ENCODE measurements at regions not wholly inside any gene's neighbourhood (a gene's known extent, or its start where the extent isn't known, plus 50 kb on each side); places are given as distances from the start of the nearest gene placed in this dataset.

GRCh38 chr10:126795318-126795717 lies 109.9 kb upstream of the DOCK1 start:
- Histone ChIP-seq H3K4ac (ENCODE audit: low read depth, low read length) (no peak overlapping the region), H3K23ac (ENCODE audit: low read depth, low read length) (no peak overlapping the region), H3K4me1 (ENCODE audit: control insufficient read depth, insufficient read depth, low read length) (no peaks in the 10 kb centered on the region), H4K5ac (ENCODE audit: low read depth, low read length) (no peak overlapping the region), H2BK120ac (ENCODE audit: low read depth, low read length) (no peak overlapping the region), H2AK9ac (replicated peaks; ENCODE audit: low read depth, low read length, poor library complexity) (no peak overlapping the region), H3K56ac (ENCODE audit: extremely low read depth, insufficient read depth, low read length) (no peak overlapping the region), H3K4me3 (ENCODE audit: insufficient read depth, low read depth, low read length) (no peak overlapping the region), H3K36me3 (ENCODE audit: control insufficient read depth, insufficient read depth, low read length) (no peaks in the 10 kb centered on the region), H2BK15ac (ENCODE audit: low read depth, low read length) (no peak overlapping the region), H2AK5ac (ENCODE audit: low read depth, low read length) (no peak overlapping the region), H3K9me3 (ENCODE audit: control insufficient read depth, insufficient read depth, low read length) (no peaks in the 10 kb centered on the region), H3K27me3 (ENCODE audit: control insufficient read depth, insufficient read depth, low read length) (no peaks in the 10 kb centered on the region), H2BK5ac (ENCODE audit: low read depth, low read length, poor library complexity, severe bottlenecking) (no peak overlapping the region), H3K79me1 (ENCODE audit: low read depth in 1 of 2, low read length in 2 of 2) (no peaks in the 10 kb centered on the region), H2AFZ (replicated peaks; ENCODE audit: low read length, poor library complexity) (no peak overlapping the region), H4K91ac (ENCODE audit: insufficient read depth, low read depth, low read length) (no peak overlapping the region), H3K9ac (ENCODE audit: low read depth, low read length) (no peak overlapping the region), H3K14ac (replicated peaks; ENCODE audit: low read depth, low read length) (no peak overlapping the region), H3K9me1 (ENCODE audit: insufficient read depth, low read length) (no peaks in the 10 kb centered on the region), H4K8ac (ENCODE audit: low read depth in 2 of 2, low read length in 2 of 2) (no peak overlapping the region), H3K4me2 (ENCODE audit: low read depth, low read length) (no peak overlapping the region), H3K18ac (ENCODE audit: low read depth, low read length) (no peak overlapping the region), H4K20me1 (ENCODE audit: insufficient read depth, low read length) (no peaks in the 10 kb centered on the region), H3K27ac (ENCODE audit: insufficient read depth, low read length) (no peak overlapping the region), H2BK20ac (ENCODE audit: low read depth, low read length) (no peak overlapping the region)
- ATAC-seq (ENCODE audit: low read depth): no peak
- dilution Hi-C loops (cut with HindIII; ENCODE audit: low sequenced_read_pairs, unreplicated experiment) (no loop called here), in situ Hi-C loops (cut with MboI; ENCODE audit: low sequenced_read_pairs) (no loop called here), intact Hi-C loops (cut with micrococcal nuclease) (no loop called here)
- WGBS, 2 experiments (ENCODE audit: extremely low coverage in 2 of 2, insufficient read length in 1 of 2): no CpG with 5 or more reads among the region's 2 CpGs
- CTCF ChIA-PET: interaction anchor here (0.7 kb wide), 1 partner anchor 262 kb away, joined by 3 read pairs; no protein-coding TSS in a partner anchor
- POLR2A ChIA-PET (ENCODE audit: unreplicated experiment): no interaction called here
- DNase-seq: no peak
- TF ChIP-seq MAZ (IDR thresholded peaks at IDR 0.05; ENCODE audit: borderline replicate concordance, low read depth, low read length) (no peak), RAD21 (IDR thresholded peaks at IDR 0.05; ENCODE audit: low read length) (no peak), RFX5 (IDR thresholded peaks at IDR 0.05; ENCODE audit: low read depth, low read length) (no peak), CEBPB (IDR thresholded peaks at IDR 0.05; ENCODE audit: low read depth, low read length) (no peak), MAFK (IDR thresholded peaks at IDR 0.05; ENCODE audit: low read depth, low read length) (no peak), RCOR1 (IDR thresholded peaks at IDR 0.05; ENCODE audit: insufficient replicate concordance, low read length) (no peak), MXI1 (IDR thresholded peaks at IDR 0.05; ENCODE audit: borderline replicate concordance, low read depth, low read length) (no peak), CHD1 (IDR thresholded peaks at IDR 0.05; ENCODE audit: low read depth, low read length) (no peak), CTCF (conservative IDR thresholded peaks at IDR 0.05; ENCODE audit: low read depth, low read length) (no peak), SMC3 (IDR thresholded peaks at IDR 0.05; ENCODE audit: low read depth, low read length) (no peak), BHLHE40 (IDR thresholded peaks at IDR 0.05; ENCODE audit: low read depth, low read length) (no peak), POLR2A (IDR thresholded peaks at IDR 0.05; ENCODE audit: low read depth, low read length) (no peak), NFE2L2 (IDR thresholded peaks at IDR 0.05; ENCODE audit: low read depth, low read length) (no peak), USF2 (IDR thresholded peaks at IDR 0.05; ENCODE audit: low read depth, low read length) (no peak), FOS (IDR thresholded peaks at IDR 0.05; ENCODE audit: low read depth, low read length) (no peak), ELK1 (IDR thresholded peaks at IDR 0.05; ENCODE audit: borderline replicate concordance, low read depth, low read length) (no peak)
- BruUV-seq (replicated peaks): no TSS peak

Measured in IMR-90 (cell line).